ENCODE measurements at regions not wholly inside any gene's neighbourhood (a gene's known extent, or its start where the extent isn't known, plus 50 kb on each side); places are given as distances from the start of the nearest gene placed in this dataset.
A peak's percentile ranks its signal among the peaks of the same experiment; 100 is the strongest.
"Not testable (repeated sequence)": the region's sequence is repeated elsewhere in the genome, so short reads cannot be mapped to it uniquely, and the experiment has no call there.

DNA sequence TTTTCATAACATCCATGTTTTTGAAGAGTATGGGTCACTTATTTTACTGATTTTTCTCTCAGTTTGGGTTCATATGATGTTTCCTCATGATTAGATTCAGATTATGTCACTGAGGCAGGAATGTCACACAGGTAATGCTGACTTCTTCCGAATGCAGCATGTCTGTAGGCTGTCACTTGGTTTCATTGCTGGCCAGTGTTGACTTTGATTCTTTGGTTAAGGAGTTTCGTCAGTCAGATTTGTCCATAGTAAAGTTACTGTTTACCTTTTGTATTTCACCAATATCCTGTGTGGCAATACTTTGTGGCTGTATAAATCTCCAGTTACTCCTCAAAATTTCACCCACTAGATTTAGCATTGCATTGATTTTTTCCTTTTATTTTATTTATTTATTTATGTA lies 105.6 kb downstream of the MRPL57 start:
- no peak overlapping the region for H3K4me3 ChIP-seq (ENCODE audit: low read depth, low read length)
- TF ChIP-seq, protein P1, sequence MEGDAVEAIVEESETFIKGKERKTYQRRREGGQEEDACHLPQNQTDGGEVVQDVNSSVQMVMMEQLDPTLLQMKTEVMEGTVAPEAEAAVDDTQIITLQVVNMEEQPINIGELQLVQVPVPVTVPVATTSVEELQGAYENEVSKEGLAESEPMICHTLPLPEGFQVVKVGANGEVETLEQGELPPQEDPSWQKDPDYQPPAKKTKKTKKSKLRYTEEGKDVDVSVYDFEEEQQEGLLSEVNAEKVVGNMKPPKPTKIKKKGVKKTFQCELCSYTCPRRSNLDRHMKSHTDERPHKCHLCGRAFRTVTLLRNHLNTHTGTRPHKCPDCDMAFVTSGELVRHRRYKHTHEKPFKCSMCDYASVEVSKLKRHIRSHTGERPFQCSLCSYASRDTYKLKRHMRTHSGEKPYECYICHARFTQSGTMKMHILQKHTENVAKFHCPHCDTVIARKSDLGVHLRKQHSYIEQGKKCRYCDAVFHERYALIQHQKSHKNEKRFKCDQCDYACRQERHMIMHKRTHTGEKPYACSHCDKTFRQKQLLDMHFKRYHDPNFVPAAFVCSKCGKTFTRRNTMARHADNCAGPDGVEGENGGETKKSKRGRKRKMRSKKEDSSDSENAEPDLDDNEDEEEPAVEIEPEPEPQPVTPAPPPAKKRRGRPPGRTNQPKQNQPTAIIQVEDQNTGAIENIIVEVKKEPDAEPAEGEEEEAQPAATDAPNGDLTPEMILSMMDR (IDR thresholded peaks at IDR 0.05; ENCODE audit: borderline replicate concordance, insufficient read depth, low read depth, low read length), result no peak

DNA sequence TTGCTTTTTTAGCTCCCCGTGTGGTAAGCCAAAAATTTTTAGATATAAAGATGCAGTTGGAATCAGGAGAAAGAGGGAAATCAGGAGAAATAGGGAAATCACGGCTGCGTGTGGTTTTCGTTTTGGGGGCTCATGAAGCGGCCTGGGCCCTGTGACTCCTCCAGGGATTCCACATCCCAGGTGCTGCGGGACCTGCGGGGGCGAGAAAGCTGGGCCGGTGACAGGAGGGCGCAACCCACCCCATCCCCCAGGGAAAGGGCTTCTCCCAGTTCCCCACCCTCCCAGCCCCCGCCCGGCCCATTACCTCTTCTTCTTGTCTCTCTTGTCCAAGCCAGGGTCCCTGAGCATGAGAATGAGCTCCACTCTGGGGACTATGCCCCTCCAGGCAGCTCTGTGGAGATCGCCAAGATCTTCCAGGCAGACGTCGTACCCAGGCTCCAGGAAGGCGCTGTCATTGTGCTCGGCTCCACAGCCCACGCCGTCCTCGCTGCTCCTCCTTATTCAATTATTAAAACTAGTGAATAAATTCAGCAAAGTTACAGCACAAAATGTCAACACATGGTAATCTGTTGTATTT lies 111.0 kb downstream of the MRPL57 start:
- no peak overlapping the region for H3K4me3 ChIP-seq (ENCODE audit: low read depth, low read length)
- TF ChIP-seq, protein P1 (IDR thresholded peaks at IDR 0.05; ENCODE audit: borderline replicate concordance, insufficient read depth, low read depth, low read length), result no peak

DNA sequence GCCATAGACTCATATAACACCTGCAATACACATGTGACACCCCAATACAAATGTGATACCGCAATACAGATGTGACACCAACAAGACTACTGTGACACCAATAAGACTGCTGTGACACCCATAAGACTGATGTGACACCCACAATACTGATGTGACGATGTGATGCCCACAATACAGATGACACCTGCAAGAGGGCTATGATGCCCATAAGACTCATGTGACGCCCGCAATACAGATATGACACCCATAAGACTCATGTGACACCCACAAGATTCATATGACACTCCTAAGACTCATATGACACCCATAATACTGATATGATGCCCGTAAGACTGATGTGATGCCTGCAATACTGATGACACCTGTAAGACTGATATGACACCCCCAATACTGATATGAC lies 113.0 kb downstream of the MRPL57 start:
- no peak overlapping the region for H3K4me3 ChIP-seq (ENCODE audit: low read depth, low read length)
- TF ChIP-seq, protein P1 (IDR thresholded peaks at IDR 0.05; ENCODE audit: borderline replicate concordance, insufficient read depth, low read depth, low read length), result no peak

DNA sequence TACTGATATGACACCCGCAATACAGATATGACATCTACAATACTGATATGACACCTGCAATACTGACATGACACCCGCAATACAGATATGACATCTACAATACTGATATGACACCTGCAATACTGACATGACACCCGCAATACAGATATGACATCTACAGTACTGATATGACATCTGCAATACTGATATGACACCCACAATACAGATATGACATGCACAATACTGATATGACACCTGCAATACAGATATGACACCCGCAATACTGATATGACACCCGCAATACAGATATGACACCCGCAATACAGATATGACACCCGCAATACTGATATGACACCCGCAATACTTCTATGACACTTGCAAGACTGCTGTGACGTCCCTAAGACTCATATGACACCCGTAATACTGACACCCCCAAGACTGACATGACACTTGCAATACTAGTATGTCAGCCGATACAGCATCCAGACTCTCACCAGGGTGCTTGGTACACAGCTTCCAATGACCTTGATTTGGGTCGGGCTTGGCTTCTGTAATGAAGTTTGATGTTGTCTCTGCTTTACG lies 114.1 kb downstream of the MRPL57 start:
- H3K4me3 ChIP-seq (ENCODE audit: low read depth, low read length), result not testable (repeated sequence)

DNA sequence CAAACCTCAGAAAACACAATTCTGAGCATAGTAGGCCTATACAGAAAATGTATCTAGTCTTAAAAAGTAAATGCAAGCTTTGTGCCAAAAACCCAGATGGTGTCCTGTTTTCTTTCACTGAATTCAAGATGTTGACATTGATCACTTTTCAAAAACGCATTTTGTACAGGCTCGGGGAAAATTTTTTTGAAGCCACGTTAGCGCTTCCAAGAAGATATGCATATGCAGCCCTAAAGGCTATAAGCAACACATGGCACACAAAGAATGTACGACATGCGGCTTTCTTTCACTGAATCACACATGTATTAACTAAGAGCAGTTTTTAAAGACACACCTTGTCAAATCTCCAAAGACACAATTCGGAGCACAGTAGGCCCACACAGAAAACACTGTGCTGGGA lies 115.4 kb downstream of the MRPL57 start:
- H3K4me3 ChIP-seq (ENCODE audit: low read depth, low read length), result no peak overlapping the region
- TF ChIP-seq, protein P1 (IDR thresholded peaks at IDR 0.05; ENCODE audit: borderline replicate concordance, insufficient read depth, low read depth, low read length), result no peak

DNA sequence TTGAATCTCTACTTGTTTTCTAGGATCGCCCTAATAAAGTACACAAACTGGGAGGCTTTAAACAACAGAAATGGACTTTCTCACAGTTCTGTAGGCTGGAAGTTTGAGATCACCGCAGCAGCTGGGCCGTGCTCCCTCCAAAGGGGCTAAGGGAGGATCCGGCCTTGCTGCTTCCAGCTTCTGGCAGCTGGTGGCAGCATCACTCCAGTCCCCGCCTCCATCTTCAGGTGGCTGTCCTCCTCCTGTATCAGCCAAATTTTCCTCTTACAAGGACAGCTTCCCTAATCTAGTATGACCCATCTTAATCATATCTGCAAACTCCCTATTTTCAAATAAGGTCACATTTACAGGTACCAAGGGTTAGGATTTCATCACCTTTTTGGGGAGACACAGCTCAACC lies 120.5 kb downstream of the MRPL57 start:
- H3K4me3 ChIP-seq (ENCODE audit: low read depth, low read length), result not testable (repeated sequence)
- TF ChIP-seq, protein P1 (IDR thresholded peaks at IDR 0.05; ENCODE audit: borderline replicate concordance, insufficient read depth, low read depth, low read length), result peak; percentile 56; the same call in 1 of the 2 replicates

DNA sequence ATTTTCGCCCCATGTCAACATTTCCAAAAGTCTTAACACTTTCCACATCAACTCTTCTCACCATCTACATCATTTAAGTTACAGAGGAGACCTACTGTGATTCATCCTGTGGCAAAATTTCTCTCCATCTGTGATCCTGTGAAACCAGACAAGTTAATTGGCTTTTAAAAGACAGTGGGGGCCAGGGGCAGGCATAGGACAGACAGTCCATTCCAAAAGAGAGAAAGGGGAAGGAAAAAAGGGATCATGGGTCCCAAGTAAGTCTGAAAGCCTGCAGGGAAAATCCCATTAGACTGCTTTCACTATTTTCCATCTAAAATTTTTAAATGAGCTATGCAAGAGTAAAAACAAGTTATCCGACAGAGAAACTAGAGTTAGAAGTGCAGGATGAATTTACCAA lies 121.0 kb downstream of the MRPL57 start:
- no peak overlapping the region for H3K4me3 ChIP-seq (ENCODE audit: low read depth, low read length)

More for the DNA sequence above, 121.0 kb downstream of the MRPL57 start:
- TF ChIP-seq, protein P1 (IDR thresholded peaks at IDR 0.05; ENCODE audit: borderline replicate concordance, insufficient read depth, low read depth, low read length), result no peak
